NCI-H510A (cell line): ENCODE measurements at regions not wholly inside any gene's neighbourhood (a gene's known extent, or its start where the extent isn't known, plus 50 kb on each side); places are given as distances from the start of the nearest gene placed in this dataset.

ENCODE experiments used
- DNase-seq: peaks from one replicate; lab custom pipeline; 2025; lab: John Stamatoyannopoulos, UW

DNA sequence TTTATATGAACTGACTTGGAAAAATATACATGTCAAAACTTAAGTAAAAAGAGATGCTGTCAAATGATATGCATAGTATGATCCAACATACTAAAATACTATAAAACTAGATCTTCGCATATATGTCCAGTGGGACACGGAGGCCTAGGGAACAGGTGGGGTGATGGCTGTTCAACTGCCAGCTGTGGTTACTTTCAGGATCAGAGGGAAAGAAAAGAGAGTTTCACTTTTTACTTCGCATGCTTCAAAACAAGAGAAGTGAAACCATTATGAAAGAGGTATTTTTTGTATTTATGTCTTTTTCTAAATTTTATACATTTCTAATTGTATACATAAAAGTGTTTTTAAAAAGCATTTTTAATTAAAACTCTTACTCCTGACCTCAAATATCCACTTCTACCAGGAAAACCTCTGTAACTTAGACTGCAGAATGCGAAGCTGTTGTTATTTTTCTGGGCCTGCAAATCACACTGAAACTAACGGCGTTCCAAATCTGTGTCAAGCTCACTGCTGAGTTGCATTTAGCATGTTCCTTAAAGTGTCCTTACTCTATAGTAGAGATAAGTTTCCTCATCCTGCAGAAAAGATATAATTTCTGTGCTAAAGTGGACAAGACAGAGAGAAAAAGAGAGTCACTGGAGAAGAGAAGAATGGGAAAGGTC lies 97.8 kb upstream of the SLC35G4 start:
- no peak for DNase-seq

- no peak for DNase-seq
Observed at GRCh38 chr18:11506856-11507255, 102.5 kb upstream of the SLC35G4 start.

DNA sequence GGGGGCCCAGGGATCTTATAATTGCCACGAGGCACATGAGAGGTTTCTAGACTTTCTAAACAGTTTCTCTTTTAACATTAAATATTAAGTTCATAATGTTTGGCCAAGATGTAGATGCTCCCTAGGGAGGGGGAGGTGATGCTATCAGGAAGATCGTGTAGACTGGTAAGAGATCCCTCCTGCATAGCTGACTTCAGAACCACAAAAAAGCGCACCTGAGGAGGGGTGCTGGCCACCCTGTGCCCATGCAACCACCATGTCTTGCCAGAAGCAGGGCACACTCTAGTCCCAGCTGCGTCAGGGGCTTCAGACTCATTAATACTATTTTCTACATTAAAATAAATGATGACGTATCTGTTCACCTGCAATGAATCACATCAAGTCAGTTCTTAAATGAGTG lies 103.4 kb upstream of the SLC35G4 start:
- DNase-seq: no peak

DNA sequence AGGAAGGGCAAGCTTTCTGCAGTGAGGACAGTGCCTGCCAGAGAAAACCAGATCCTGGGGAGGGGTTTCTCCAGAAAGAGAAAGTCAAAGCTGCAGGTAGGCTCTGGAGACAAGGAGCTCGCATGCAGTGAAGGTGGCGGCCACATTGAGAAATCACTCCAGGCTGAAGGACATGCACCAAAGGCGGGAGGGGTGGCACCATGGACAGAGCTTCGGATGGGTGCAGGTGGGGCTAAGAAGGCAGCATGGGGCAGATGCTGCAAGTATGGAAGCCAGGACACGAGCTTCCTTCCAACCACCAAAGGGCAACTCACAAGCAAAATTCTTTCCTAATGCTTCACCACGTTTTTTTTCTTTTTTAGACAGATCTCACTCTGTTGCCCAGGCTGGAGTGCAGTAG lies 104.4 kb upstream of the SLC35G4 start:
- no peak for DNase-seq

DNA sequence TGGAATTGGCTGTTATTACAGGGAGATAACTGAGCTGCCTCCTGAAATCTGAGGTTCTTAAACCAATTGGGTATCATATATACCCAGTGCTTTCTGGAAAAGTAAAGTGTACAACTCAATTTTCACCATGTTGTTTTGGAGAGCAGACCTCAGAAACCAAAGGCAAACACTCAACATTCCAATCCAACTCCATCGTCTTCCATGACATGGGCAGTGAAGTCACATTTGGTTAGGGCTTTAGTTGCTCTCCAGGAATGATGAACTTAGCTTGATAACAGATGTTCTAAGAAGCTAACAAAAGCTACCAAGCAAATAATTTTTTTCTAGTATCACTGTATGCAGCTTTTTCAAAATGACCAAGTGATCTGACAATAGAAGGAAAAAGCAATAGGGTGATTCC lies 107.0 kb upstream of the SLC35G4 start:
- no peak for DNase-seq

GRCh38 chr18:11501352-11501751 lies 108.0 kb upstream of the SLC35G4 start:
- no peak for DNase-seq

DNA sequence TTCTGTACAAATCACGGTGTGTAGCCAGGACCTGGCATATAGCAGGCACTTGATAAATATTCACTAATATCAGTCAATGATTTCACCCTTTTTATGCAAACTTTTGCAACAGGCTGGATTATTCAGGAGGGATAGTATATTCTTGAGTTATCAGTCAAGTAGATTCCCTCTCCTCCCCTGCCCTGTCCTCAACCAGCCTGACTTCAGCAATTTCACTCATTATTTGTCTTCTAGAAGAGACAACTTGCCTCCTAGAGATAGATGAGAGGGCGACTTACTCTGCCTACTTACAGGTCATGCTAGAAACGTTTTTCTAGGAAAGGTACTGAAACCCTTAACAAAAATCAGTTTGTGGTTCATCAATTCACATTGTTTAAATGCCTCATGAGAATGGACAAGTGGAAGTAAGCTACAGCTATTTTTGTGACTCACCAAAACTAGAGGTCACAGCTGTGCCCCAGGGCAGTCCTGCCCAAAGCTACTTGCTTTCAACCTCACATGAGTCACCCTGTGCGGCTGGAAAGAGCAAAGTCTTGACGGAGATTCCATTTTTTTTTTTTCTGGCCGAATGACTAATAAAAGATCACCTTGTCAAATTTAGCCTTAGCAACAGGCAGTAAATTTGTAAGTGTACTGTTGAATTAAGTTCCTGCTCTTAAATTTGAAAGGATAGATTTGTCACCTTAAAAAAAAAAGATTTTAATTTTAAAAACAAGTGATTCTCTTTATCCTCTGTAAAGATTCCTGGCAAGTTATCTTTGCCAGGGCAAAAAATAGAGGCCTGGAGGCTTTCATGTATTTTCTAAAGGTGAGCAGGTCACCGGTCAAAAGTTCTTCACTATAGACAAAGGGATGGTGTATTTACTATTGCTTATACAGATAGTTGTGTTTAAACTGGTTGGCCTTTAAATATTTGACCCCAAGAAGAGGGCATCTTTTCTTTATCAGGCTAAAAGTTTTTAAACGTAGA lies 109.0 kb upstream of the SLC35G4 start:
- DNase-seq: no peak

DNA sequence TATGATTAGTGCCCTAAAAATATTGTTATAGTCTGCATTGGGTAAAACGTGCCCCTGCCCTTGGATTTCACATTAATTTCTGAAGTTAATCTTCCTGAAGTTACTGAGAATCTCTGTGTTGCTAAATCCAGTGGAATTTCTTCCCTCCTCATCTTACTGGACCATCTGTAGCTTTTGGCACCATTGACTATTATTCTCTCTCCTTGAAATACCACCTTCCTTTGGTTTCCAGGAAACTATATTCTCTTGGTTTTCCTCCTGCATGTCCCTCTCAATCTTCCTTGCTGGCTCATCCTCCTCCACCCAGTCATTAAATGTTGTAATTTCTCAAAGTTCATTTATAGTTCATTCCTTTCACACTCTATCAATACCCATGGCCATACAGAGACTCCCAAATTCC lies 110.6 kb upstream of the SLC35G4 start:
- no peak for DNase-seq

DNA sequence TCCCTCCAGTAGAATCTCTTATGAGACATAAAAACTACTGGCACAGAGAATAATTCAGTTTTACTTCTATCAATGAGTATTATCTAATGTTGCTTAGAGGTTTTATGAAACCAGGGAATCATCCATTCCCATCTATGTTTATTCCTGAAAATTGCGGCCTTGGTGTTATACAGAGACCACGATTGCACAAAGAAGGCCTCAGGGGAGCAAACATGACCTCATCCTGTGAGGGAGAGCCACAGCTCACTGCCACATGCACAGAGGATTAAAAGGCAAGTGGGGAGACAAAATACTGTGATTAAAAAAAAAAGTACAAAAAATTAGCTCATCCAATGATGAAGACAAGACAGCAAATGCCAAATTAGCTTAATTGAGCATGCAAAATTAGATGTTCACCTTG lies 111.8 kb upstream of the SLC35G4 start:
- DNase-seq: no peak

DNA sequence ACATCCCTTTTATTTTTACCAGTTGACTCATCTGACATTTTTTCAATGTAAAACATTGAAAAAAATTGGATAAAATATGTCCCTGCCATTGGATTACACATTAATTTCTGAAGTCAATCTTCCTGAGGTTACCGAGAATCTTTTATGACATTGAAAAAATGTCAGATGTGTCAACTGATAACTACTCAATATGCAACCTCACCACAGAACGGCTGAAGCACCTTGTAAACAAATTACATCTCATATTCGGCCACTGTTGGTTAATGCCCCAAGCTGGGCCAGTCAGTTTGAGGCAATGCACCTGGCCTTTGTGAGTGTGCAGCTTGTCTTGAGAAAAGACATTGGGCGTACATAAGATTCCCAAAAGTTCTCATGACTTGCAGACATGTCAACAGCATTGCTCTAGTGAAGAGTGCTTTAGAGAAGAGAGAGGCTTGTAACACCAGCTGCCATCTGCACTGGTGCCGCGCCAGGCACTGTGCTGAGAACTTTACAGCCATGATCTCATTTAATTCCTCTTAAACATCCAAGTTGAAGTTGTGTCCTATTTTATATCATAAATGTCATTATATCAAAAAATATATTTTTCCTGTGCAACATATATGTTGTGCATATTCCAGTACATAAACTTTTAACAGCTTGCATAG lies 112.7 kb upstream of the SLC35G4 start:
- no peak for DNase-seq

DNA sequence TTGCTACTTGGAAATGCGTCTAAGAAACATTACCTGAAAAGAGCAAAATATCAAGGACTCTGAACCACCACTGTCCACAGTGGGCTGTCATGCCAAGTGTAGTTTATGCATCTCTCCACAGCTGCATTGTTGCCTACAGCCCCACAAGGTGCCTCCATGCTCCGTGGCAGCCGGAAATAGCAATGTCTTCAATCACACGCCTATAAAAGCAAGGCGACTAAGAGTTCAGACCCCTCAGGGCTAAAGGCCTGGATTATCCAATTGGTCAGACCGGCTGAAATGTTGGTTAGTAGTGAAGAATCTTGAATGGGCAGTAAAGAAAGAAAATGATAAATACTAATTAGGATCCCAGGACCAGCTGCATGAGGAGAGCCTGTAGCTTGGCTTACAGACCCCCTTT lies 114.0 kb upstream of the SLC35G4 start:
- no peak for DNase-seq

DNA sequence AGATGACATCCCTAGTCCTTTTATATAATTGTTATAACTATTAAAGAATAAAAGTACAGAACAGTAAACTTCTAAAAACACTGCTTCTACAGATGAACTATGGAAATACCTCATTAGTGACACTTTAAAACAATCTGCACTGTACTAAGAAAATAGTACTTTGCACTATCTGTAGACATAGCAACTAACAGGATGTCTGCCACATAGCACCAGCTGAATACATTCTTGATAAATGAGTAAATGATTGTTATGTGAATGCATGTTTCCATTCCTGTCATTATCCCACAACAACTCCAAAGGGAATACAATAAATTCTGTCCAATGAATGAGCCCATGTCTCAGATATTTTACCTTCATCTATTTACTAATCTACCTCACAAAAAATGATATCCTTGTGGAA lies 115.3 kb upstream of the SLC35G4 start:
- no peak for DNase-seq

DNA sequence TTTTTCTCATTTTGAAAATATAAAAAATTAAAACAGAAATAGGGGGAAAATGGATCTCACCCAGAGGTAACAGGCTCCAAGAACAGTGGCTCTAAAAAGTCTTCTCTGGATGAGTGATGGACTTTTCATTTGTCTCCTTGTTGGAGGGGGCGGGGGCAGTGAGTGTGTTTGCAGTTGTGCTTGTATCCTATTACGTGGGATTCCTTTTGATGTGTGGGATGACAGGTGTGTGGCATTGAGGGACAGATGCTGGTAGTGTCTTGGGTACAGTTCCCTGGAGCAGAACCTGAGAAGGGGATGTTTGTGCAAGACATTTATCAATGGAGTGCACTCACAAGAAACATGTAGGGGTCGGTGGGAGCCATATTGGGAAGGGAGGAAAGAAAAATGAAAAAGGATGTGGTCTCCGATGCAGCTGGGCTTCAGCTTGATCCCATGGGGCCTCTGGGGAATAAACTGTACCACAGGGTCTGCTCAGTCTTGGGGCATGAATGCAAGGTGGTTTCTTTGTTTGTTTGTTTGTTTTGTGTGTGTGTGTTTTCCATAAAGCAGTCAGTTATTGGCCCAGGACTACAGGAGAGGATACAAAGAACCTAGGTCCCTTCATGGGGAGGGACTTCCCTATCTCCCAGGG lies 120.0 kb upstream of the SLC35G4 start:
- DNase-seq: no peak

GRCh38 chr18:11488175-11488574 lies 121.2 kb upstream of the SLC35G4 start:
- DNase-seq: no peak

DNA sequence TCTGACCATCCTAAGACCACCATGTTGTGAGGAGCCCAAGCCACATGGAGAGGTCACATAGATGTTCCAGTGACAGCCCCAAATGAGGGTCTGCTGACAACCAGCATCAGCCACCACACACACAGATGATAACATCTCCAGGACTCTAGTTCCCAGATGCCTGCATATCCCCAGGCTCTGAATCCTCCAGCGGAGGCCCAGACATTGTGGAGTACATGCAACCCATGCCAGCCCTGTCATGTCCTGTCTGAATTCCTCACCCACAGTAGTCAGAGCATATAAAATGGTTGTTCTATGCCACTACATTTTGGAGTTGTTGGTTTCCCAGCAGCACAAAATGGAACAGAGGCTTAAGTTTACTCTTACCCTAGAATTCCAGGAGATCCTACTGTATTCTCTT lies 122.0 kb upstream of the SLC35G4 start:
- DNase-seq: no peak

- DNase-seq: no peak
Observed at GRCh38 chr18:11482271-11482670, 127.1 kb upstream of the SLC35G4 start.

DNA sequence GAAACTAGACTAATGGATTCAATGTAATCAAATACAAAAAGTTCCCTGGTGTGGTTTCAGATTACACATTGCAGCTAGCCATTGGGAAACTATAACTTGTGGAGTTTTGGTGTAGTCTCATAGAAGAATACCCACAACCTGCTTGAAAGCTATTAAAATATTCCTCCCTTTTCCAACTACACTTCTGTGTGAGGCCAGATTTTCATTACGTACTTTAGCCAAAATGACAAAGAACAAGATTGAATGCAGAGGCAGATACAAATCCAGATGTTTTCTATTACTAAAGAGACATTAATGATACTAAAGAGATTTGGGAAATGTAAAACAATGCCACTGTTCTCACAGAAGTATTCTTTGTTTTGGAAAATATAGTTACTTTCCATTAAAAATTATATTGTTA lies 128.7 kb upstream of the SLC35G4 start:
- no peak for DNase-seq

GRCh38 chr18:11479031-11479430 lies 130.4 kb upstream of the SLC35G4 start:
- DNase-seq: peak; percentile 4

- no peak for DNase-seq
Observed at GRCh38 chr18:11470941-11471340, 138.5 kb upstream of the SLC35G4 start.

GRCh38 chr18:11468617-11469016 lies 140.8 kb upstream of the SLC35G4 start:
- no peak for DNase-seq

DNA sequence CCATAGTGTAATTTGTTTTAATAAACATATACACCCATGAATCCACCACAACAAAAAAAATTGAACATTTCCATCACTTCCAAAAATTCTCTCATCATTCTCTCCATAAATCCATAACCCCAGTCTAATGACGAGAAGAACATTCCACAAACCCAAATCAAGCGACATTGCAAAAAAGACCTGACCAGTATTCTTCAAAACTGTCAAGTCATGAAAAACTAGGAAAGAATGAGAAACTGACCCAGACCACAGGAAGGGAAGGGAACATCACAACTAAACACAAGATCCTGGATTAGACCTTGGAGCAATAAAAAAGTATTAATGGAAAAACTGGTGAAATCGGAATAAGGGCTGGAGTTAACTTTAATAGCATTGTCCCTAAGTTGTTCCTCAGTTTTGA lies 141.3 kb upstream of the SLC35G4 start:
- DNase-seq: no peak

DNA sequence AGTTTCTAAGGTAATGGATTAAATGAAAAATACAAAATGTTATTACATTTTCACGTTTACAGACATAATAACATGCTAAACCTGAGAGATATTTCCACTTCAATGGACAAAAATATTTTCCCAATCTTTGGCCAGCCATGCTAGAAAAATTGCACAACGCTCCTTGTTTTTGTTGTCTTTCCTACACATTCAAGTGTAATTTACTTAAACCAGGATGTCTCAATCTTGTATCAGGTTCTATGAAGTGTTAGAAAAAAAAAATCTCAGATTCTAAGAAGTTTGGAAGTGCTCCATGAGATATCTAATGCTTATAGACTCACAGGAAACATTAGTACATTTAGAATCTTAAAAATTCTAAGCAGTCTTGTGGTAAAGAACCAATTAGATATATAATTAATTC lies 141.8 kb upstream of the SLC35G4 start:
- DNase-seq: no peak

- DNase-seq: no peak
Observed at GRCh38 chr18:11464129-11464528, 145.3 kb upstream of the SLC35G4 start.
